HEK293 (cell line): ENCODE measurements at regions not wholly inside any gene's neighbourhood (a gene's known extent, or its start where the extent isn't known, plus 50 kb on each side); places are given as distances from the start of the nearest gene placed in this dataset.

Experiments
- CTCF ChIA-PET: fragments of 350-600 bp; formaldehyde crosslinking; extraction: SDS; loops from one replicate; lab custom pipeline; 2021; ENCODE audit warnings: antibody characterized with exemption; lab: Yijun Ruan, JAX
- POLR2A ChIA-PET: fragments of 300-600 bp; formaldehyde crosslinking; extraction: SDS; loops from one replicate; lab custom pipeline; 2020; ENCODE audit warnings: antibody characterized with exemption, inconsistent platforms; lab: Yijun Ruan, JAX
- H3K27ac ChIP-seq: fragments of 200-500 bp; sonication (Bioruptor generic); 2 replicates; pipeline ENCODE4 v1.5.1; 2014; ENCODE audit warnings: low read depth, low read length, control low read depth, inconsistent platforms; ENCODE audit errors: extremely low read depth
- H3K36me3 ChIP-seq, 2 experiments: fragments of 200-500 bp in 1 of 2; sonication (Bioruptor generic) in 1 of 2; 1 replicate in 1 of 2; 2 replicates in 1 of 2; pipeline ENCODE4 v1.5.1; 2014 to 2017; ENCODE audit warnings: inconsistent platforms in 2 of 2, low read length in 2 of 2; ENCODE audit not compliant: control insufficient read depth in 2 of 2, insufficient read depth in 1 of 2
- H3K4me1 ChIP-seq: fragments of 200-500 bp; sonication (Bioruptor generic); 2 replicates; pipeline ENCODE4 v1.5.1; 2014; ENCODE audit warnings: mild to moderate bottlenecking, low read length, inconsistent platforms; ENCODE audit not compliant: control insufficient read depth, insufficient read depth
- H3K4me3 ChIP-seq: 2 replicates; pipeline ENCODE4 v1.5.1; 2011; ENCODE audit warnings: low read depth, mild to moderate bottlenecking, control low read depth, low read length, moderate library complexity
- H3K9me3 ChIP-seq: fragments of 200-500 bp; sonication (Bioruptor generic); 2 replicates; pipeline ENCODE4 v1.5.1; 2014; ENCODE audit warnings: low read depth, low read length, inconsistent platforms; ENCODE audit not compliant: control insufficient read depth, insufficient read depth
- GLI4 ChIP-seq: fragments of 450-650 bp; formaldehyde crosslinking; IDR thresholded peaks from 2 replicates; pipeline ENCODE4 v1.5.1; 2016; ENCODE audit warnings: missing biosample characterization, missing genetic modification characterization
- KLF8 ChIP-seq: fragments of 450-650 bp; formaldehyde crosslinking; IDR thresholded peaks from 2 replicates; pipeline ENCODE4 v1.5.1; 2016; ENCODE audit warnings: missing biosample characterization, missing genetic modification characterization
- SCRT1 ChIP-seq: fragments of 450-650 bp; formaldehyde crosslinking; IDR thresholded peaks from 2 replicates; pipeline ENCODE4 v1.5.1; 2016; ENCODE audit warnings: missing biosample characterization, missing genetic modification characterization, borderline replicate concordance
- ZBTB48 ChIP-seq: fragments of 450-650 bp; formaldehyde crosslinking; IDR thresholded peaks from 2 replicates; pipeline ENCODE4 v1.5.1; 2016; ENCODE audit warnings: missing biosample characterization, missing genetic modification characterization
- ZBTB49 ChIP-seq: fragments of 450-650 bp; formaldehyde crosslinking; IDR thresholded peaks from 2 replicates; pipeline ENCODE4 v1.5.1; 2016; ENCODE audit warnings: missing biosample characterization, missing genetic modification characterization, low read depth
- ZFP41 ChIP-seq: fragments of 450-650 bp; formaldehyde crosslinking; IDR thresholded peaks from 2 replicates; pipeline ENCODE4 v1.5.1; 2016; ENCODE audit warnings: missing biosample characterization, missing genetic modification characterization, borderline replicate concordance
- ZIC2 ChIP-seq: fragments of 450-650 bp; formaldehyde crosslinking; IDR thresholded peaks from 2 replicates; pipeline ENCODE4 v1.5.1; 2016; ENCODE audit warnings: missing biosample characterization, missing genetic modification characterization
- ZNF157 ChIP-seq: fragments of 450-650 bp; formaldehyde crosslinking; IDR thresholded peaks from 2 replicates; pipeline ENCODE4 v1.5.1; 2016; ENCODE audit warnings: missing biosample characterization, missing genetic modification characterization
- ZNF16 ChIP-seq: fragments of 450-650 bp; formaldehyde crosslinking; IDR thresholded peaks from 2 replicates; pipeline ENCODE4 v1.5.1; 2016; ENCODE audit warnings: low read depth, missing biosample characterization, missing genetic modification characterization
- ZNF211 ChIP-seq: fragments of 450-650 bp; formaldehyde crosslinking; IDR thresholded peaks from 2 replicates; pipeline ENCODE4 v1.5.1; 2016; ENCODE audit warnings: low read depth, missing biosample characterization, missing genetic modification characterization
- ZNF324 ChIP-seq: fragments of 450-650 bp; formaldehyde crosslinking; IDR thresholded peaks from 2 replicates; pipeline ENCODE4 v1.5.1; 2016; ENCODE audit warnings: missing biosample characterization, missing genetic modification characterization
- ZNF335 ChIP-seq: fragments of 450-650 bp; formaldehyde crosslinking; conservative IDR thresholded peaks from 2 replicates; pipeline ENCODE4 v1.5.1; 2016; ENCODE audit warnings: missing biosample characterization, missing genetic modification characterization
- ZNF558 ChIP-seq: fragments of 450-650 bp; formaldehyde crosslinking; IDR thresholded peaks from 2 replicates; pipeline ENCODE4 v1.5.1; 2016; ENCODE audit warnings: missing biosample characterization, missing genetic modification characterization
- ZNF571 ChIP-seq: fragments of 450-650 bp; formaldehyde crosslinking; IDR thresholded peaks from 2 replicates; pipeline ENCODE4 v1.5.0; 2017; ENCODE audit warnings: missing biosample characterization, missing genetic modification characterization
- ZNF596 ChIP-seq: fragments of 450-650 bp; IDR thresholded peaks from 2 replicates; pipeline ENCODE4 v1.5.0; 2018; ENCODE audit warnings: missing biosample characterization, mild to moderate bottlenecking, missing genetic modification characterization, moderate library complexity
- ZNF610 ChIP-seq: fragments of 450-650 bp; formaldehyde crosslinking; IDR thresholded peaks from 2 replicates; pipeline ENCODE4 v1.5.1; 2016; ENCODE audit warnings: missing biosample characterization, missing genetic modification characterization, borderline replicate concordance
- ZNF621 ChIP-seq: fragments of 450-650 bp; formaldehyde crosslinking; IDR thresholded peaks from 2 replicates; pipeline ENCODE4 v1.5.1; 2017; ENCODE audit warnings: missing biosample characterization, missing genetic modification characterization
- ZSCAN5A ChIP-seq: fragments of 450-650 bp; formaldehyde crosslinking; IDR thresholded peaks from 2 replicates; pipeline ENCODE4 v1.5.1; 2016; ENCODE audit warnings: missing biosample characterization, missing genetic modification characterization
- TF ChIP-seq, protein P1 (sequence below): sonication (generic); formaldehyde crosslinking; IDR thresholded peaks from 2 replicates; pipeline ENCODE4 v1.8.1; 2022; ENCODE audit warnings: mild to moderate bottlenecking, moderate library complexity, missing genetic modification reagents
- TF ChIP-seq, protein P2 (sequence below): fragments of 450-650 bp; formaldehyde crosslinking; IDR thresholded peaks from 2 replicates; pipeline ENCODE4 v1.5.1; 2017; ENCODE audit warnings: missing biosample characterization, missing genetic modification characterization

DNA sequence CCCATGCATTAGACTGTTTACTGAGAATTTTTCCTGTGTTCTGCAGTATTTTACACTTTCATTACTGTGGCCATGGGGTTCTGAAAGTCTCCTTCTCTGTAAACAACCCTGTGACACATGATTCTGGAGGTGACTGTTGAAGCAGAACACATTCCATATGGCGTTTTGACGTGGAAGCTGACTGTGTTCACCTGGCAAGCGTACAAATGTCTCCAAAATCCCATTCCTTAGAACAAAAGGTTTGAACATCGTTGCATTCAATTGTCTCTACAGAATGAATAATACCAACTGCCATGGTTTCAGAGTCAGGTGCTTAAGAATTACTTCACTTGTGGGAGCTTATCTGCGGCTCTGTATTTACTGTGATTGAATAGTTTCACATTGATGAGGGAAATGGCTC lies 485.6 kb upstream of the TMEM132C start:
- TF ChIP-seq SCRT1 (tag by site-specific recombination) (no peak), ZNF596 (tag by site-specific recombination) (no peak), ZNF571 (tag by site-specific recombination) (no peak), ZNF621 (no peak), ZIC2 (tag by site-specific recombination) (no peak), ZNF324 (tag by site-specific recombination) (no peak)
- TF ChIP-seq, protein P1, sequence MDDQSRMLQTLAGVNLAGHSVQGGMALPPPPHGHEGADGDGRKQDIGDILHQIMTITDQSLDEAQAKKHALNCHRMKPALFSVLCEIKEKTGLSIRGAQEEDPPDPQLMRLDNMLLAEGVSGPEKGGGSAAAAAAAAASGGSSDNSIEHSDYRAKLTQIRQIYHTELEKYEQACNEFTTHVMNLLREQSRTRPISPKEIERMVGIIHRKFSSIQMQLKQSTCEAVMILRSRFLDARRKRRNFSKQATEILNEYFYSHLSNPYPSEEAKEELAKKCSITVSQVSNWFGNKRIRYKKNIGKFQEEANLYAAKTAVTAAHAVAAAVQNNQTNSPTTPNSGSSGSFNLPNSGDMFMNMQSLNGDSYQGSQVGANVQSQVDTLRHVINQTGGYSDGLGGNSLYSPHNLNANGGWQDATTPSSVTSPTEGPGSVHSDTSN, result no peak
- H3K4me3 ChIP-seq, result no peak overlapping the region
- POLR2A ChIA-PET, result no interaction called here
- no peaks in the 10 kb centered on the region for H3K4me1 ChIP-seq
- H3K9me3 ChIP-seq, result no peaks in the 10 kb centered on the region
- no peaks in the 10 kb centered on the region for H3K36me3 ChIP-seq
- CTCF ChIA-PET, result interaction anchor here (0.6 kb wide), 1 partner anchor 374 kb away, joined by 3 read pairs; no protein-coding TSS in a partner anchor
- H3K27ac ChIP-seq, result no peak overlapping the region

DNA sequence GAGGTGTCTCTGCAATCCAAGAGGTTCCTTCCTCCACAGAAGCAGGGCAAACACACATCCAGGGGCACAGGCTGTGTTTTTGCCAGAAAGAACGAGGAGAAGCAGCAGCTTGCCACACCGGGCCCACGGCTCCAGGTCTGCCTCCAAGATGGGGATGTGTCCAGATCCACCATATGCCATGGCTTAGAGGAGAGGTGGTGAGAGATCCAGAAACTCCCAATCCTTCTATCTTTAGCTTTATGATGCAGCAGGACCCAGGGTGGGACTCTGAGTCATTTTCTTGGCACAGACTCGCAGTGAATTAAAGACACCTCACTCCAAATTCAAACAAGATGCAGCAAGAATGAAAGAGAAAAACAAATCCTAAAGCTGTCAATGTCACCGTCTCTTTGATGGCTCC lies 481.4 kb upstream of the TMEM132C start:
- POLR2A ChIA-PET, result no interaction called here

More for the DNA sequence above, 481.4 kb upstream of the TMEM132C start:
- Histone ChIP-seq H3K4me1 (no peaks in the 10 kb centered on the region), H3K4me3 (no peak overlapping the region), H3K27ac (no peak overlapping the region), H3K36me3 (no peaks in the 10 kb centered on the region), H3K9me3 (no peaks in the 10 kb centered on the region)
- CTCF ChIA-PET, result no interaction called here
- TF ChIP-seq ZNF558 (tag by site-specific recombination), result no peak
- TF ChIP-seq, protein P2, sequence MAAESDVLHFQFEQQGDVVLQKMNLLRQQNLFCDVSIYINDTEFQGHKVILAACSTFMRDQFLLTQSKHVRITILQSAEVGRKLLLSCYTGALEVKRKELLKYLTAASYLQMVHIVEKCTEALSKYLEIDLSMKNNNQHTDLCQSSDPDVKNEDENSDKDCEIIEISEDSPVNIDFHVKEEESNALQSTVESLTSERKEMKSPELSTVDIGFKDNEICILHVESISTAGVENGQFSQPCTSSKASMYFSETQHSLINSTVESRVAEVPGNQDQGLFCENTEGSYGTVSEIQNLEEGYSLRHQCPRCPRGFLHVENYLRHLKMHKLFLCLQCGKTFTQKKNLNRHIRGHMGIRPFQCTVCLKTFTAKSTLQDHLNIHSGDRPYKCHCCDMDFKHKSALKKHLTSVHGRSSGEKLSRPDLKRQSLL (tag by site-specific recombination), result no peak
- TF ChIP-seq ZNF610 (tag by site-specific recombination), result no peak
- TF ChIP-seq ZBTB49 (tag by site-specific recombination), result no peak
- no peak for TF ChIP-seq ZNF16
- TF ChIP-seq KLF8 (tag by site-specific recombination), result no peak
- no peak for TF ChIP-seq GLI4 (tag by site-specific recombination)
- no peak for TF ChIP-seq ZNF211 (tag by site-specific recombination)
- no peak for TF ChIP-seq ZBTB48 (tag by site-specific recombination)
- TF ChIP-seq ZNF157 (tag by site-specific recombination), result no peak
- no peak for TF ChIP-seq ZSCAN5A
- TF ChIP-seq ZFP41 (tag by site-specific recombination), result no peak
- TF ChIP-seq ZNF335 (tag by site-specific recombination), result no peak
- TF ChIP-seq, all 188 proteins: peak for 0
